Stimulated activated CD4-positive, alpha-beta T cell treated with anti-CD3 and anti-CD28 coated beads, TNF-alpha, amount 100 ng/mL, for 48 hours (primary cell): ENCODE measurements at regions not wholly inside any gene's neighbourhood (a gene's known extent, or its start where the extent isn't known, plus 50 kb on each side); places are given as distances from the start of the nearest gene placed in this dataset.

Source experiments
- DNase-seq, 3 donors: peaks; one replicate each; pipeline ENCODE4 v3.0.0-alpha.2; 2020; ENCODE audit warnings: low read depth in 3 of 3

GRCh38 chr1:209455661-209456358, 127.7 kb upstream of the CAMK1G start:
- no peak for DNase-seq

GRCh38 chr1:209456878-209457277, 126.6 kb upstream of the CAMK1G start:
- no peak for DNase-seq

GRCh38 chr1:209457401-209458125, 126.0 kb upstream of the CAMK1G start:
- no peak for DNase-seq

- DNase-seq, result no peak
These were observed 124.6 kb upstream of the CAMK1G start for GRCh38 chr1:209458921-209459320.

- DNase-seq, result no peak
These were observed 122.3 kb upstream of the CAMK1G start for GRCh38 chr1:209461168-209461567.

GRCh38 chr1:209462433-209462832, 121.1 kb upstream of the CAMK1G start:
- DNase-seq, result no peak

- DNase-seq, result no peak
These were observed 120.1 kb upstream of the CAMK1G start for GRCh38 chr1:209463441-209463840.

- DNase-seq, result no peak
These were observed 110.5 kb upstream of the CAMK1G start for GRCh38 chr1:209473025-209473424.

GRCh38 chr1:209480345-209480744, 103.2 kb upstream of the CAMK1G start:
- no peak for DNase-seq

GRCh38 chr1:209483691-209484090, 99.8 kb upstream of the CAMK1G start:
- no peak for DNase-seq

- DNase-seq, result no peak
These were observed 99.1 kb upstream of the CAMK1G start for GRCh38 chr1:209484429-209484828.

GRCh38 chr1:209485167-209485566, 98.3 kb upstream of the CAMK1G start:
- no peak for DNase-seq

- DNase-seq, result no peak
These were observed 97.8 kb upstream of the CAMK1G start for GRCh38 chr1:209485751-209486150.

- no peak for DNase-seq
These were observed 96.5 kb upstream of the CAMK1G start for GRCh38 chr1:209486861-209487593.

- DNase-seq, result no peak
These were observed 93.5 kb upstream of the CAMK1G start for GRCh38 chr1:209490013-209490412.

- no peak for DNase-seq
These were observed 92.5 kb upstream of the CAMK1G start for GRCh38 chr1:209491031-209491430.

GRCh38 chr1:209491496-209491895, 92.0 kb upstream of the CAMK1G start:
- no peak for DNase-seq

GRCh38 chr1:209491897-209492296, 91.6 kb upstream of the CAMK1G start:
- no peak for DNase-seq

GRCh38 chr1:209493559-209493958, 90.0 kb upstream of the CAMK1G start:
- DNase-seq, result no peak

- DNase-seq, result no peak
These were observed 85.8 kb upstream of the CAMK1G start for GRCh38 chr1:209497729-209498128.

GRCh38 chr1:209500993-209501392, 82.5 kb upstream of the CAMK1G start:
- DNase-seq, result no peak

- DNase-seq, result no peak
These were observed 80.3 kb upstream of the CAMK1G start for GRCh38 chr1:209503196-209503595.

- DNase-seq, result no peak
These were observed 78.9 kb upstream of the CAMK1G start for GRCh38 chr1:209504571-209504970.
